A673 (cell line): ENCODE measurements at regions not wholly inside any gene's neighbourhood (a gene's known extent, or its start where the extent isn't known, plus 50 kb on each side); places are given as distances from the start of the nearest gene placed in this dataset.

Experiments
- EZH2 ChIP-seq: fragments of 200-600 bp; sonication (generic); IDR thresholded peaks from 2 replicates; pipeline ENCODE4 v1.6.1; 2017; ENCODE audit warnings: borderline replicate concordance, low read depth, mild to moderate bottlenecking, mixed read lengths, antibody characterized with exemption, low read length; ENCODE audit not compliant: poor library complexity, severe bottlenecking
- TF ChIP-seq, protein P1 (sequence below): fragments of 300-800, 200-600 bp; sonication (generic); conservative IDR thresholded peaks from 2 replicates; pipeline ENCODE4 v1.5.1; 2017; ENCODE audit warnings: low read depth, mild to moderate bottlenecking, antibody characterized with exemption, low read length, moderate library complexity, mixed read lengths

DNA sequence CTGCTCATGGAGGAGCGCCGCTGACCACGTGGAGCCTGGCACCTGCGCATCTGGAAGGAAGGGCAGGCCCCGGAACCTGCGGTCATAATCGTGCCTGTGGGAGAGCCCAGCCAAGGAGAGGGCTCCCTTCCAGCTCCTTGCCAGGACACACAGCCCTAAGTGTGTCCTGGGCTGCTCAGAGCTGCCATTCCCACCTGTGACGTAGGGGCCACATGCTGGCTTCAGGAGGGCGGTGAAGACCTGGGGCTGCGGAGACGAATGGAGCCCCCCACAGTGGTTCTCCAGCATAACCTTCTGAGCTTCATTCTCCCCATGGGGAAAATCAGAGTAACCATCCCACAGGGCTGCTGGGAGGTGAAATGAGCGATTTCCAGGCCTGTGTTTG, 127.6 kb upstream of the CHST15 start:
- TF ChIP-seq, protein P1, sequence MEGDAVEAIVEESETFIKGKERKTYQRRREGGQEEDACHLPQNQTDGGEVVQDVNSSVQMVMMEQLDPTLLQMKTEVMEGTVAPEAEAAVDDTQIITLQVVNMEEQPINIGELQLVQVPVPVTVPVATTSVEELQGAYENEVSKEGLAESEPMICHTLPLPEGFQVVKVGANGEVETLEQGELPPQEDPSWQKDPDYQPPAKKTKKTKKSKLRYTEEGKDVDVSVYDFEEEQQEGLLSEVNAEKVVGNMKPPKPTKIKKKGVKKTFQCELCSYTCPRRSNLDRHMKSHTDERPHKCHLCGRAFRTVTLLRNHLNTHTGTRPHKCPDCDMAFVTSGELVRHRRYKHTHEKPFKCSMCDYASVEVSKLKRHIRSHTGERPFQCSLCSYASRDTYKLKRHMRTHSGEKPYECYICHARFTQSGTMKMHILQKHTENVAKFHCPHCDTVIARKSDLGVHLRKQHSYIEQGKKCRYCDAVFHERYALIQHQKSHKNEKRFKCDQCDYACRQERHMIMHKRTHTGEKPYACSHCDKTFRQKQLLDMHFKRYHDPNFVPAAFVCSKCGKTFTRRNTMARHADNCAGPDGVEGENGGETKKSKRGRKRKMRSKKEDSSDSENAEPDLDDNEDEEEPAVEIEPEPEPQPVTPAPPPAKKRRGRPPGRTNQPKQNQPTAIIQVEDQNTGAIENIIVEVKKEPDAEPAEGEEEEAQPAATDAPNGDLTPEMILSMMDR, result no peak
- no peak for TF ChIP-seq EZH2
